GM21786 (cell line): ENCODE measurements at regions not wholly inside any gene's neighbourhood (a gene's known extent, or its start where the extent isn't known, plus 50 kb on each side); places are given as distances from the start of the nearest gene placed in this dataset.

Experiments used
- ATAC-seq: cut with Tn5 transposase; IDR thresholded peaks from one replicate; pipeline ENCODE4 v1.9.1; 2021; ENCODE audit not compliant: unreplicated experiment

DNA sequence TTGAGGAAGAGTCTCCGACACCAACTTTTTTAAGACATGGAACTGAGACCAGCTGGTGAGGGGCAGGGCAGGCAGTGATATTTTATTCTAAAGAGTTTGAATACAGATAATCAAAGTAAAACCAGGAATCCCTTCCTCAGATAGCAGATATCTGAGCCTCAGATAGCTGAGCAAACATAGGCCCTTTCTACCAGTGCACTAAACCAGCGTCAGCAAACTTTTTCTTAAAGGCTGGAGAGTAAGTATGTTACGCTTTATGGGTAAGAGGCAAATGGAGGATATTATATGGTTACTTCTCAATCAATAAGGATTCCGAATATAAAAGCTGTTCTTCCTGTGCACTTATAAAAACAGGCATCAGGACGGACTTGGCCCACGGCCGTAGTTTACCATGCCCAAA, 73.9 kb downstream of the WNT5A start:
- no peak for ATAC-seq

- ATAC-seq: no peak
Measured at GRCh38 chr3:55412545-55412944, 74.6 kb downstream of the WNT5A start.

- no peak for ATAC-seq
Measured at GRCh38 chr3:55409806-55410205, 77.3 kb downstream of the WNT5A start.

DNA sequence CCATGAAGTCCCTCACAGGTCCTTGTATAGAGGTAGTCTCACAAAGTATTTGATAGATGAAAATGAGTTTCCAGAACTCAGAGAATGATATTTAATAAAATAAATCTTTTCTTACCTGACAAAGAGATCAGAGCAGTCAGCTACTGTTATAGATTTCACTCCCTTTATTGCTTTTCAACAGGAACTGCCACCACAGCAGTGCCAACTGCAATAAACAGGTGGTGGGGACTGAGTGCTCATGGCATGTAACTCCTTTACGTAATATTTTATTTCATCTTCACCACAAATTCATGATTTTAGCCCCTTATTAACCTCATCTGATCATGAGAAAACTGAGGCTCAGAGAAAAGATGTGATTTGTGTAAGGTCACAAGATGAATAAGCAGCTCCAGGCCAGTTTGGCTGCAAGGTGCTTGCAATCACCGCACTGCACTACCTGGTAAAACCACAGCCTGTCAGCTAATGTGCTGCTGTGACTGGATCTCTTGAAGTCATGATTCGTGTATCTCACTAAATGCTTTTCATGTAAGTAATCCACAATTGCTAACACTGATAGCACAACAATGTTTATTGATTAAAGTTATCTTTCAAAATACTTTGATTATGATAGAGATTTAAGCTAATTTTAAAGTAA, 78.8 kb downstream of the WNT5A start:
- ATAC-seq: no peak

- no peak for ATAC-seq
Measured at GRCh38 chr3:55407426-55407820, 79.7 kb downstream of the WNT5A start.

DNA sequence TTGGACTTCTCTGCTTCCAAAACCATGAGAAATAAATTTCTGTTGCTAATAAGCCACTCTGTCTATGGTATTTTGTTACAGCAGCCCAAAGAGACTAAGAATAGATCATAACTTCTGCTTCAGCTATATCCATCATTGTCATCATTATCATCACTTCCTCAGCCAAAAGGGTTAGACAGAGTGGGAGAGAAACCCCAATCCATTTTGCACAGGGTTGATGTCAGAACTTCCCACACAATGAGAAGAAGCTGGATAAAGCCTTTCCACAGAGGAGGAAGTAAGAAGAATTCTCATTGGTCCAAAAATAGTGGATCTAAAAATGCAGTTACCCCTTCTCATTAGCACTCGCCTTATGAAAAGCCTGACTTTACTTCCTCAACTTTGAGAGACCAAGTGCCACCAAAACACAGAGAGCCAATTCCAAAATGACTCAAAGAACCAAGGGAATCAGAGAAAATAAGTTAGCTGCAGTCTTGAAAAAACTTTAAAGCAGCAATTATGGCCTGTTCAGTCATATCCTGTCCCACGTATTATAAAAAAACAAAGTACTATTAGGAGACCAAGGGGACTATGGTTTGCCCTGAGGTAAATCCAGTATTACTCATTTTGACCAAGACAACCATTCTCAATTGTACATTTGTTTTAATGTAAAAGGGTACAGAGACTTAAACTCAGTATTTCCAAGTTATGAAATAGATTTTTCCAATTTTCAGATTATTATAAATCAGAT, 80.2 kb downstream of the WNT5A start:
- no peak for ATAC-seq

DNA sequence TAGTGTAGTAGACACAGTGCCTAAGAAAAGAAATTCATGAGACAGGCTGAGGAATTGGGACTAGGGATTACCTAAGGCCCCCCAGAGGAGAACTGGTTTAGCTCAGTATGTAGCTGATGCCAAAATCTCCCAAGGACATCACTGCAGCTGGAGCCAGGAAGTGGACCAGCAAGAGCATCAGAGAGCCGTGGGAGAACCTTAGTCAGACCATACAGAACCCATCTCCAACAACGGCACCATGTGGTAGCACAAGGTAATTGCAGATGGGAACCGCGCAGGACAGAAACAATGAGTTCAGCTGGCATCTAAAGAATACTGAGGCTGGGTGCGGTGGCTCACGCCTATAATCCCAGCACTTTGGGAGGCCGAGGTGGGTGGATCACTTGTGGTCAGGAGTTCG, 81.7 kb downstream of the WNT5A start:
- ATAC-seq: no peak

DNA sequence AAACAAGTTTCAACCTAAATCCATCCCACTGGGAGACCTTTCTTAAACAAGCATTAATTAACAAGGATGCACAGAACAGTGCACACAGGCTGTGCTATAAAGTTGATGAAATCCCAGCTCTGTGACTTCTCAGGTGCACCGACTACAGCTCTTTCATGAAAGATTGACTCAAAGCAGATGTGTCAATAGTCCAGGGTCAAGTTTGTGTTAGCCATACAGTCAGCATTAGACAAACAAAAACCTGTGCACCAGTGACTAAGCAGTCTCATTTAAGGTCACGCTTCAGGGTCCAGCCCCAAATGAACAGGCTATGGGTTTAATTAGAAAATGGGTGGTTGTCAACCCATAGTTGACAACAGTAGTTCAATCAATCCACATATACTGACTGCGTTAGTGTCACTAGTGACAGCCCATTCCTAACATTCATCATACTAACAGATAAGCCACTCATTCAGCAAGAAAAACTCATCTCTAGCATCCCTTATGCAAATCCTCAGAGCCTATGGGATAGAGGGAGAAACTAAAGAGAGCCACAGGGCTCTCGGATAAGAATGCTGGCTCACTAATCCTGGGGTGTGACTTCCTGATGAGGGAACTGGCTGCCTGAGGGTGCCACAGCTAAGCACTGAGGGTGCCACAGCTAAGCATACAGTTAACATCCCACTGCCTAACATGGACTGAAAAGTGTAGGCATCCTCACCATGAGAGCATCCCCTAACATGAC, 84.1 kb downstream of the WNT5A start:
- ATAC-seq: no peak

DNA sequence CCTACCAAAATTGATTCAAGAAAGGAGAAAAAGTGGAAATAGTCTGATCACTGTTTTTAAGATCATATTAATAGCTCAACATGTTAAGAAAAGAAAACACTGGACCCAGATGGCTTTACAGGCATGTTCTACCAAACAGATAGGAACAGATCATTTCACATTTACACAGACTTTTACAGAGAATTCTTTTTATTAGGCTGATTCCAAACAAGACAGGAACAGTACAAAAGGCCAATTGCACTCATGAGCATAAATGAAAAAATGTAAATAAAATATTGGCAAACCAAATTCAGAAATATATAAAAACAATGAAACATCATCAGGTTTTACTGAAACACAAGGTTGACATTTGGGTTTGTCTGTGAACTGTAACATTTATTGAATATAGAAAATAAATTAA, 106.5 kb downstream of the WNT5A start:
- ATAC-seq: no peak

GRCh38 chr3:55376753-55377347, 110.3 kb downstream of the WNT5A start:
- ATAC-seq: no peak

- no peak for ATAC-seq
Measured at GRCh38 chr3:55373423-55373822, 113.7 kb downstream of the WNT5A start.

- no peak for ATAC-seq
Measured at GRCh38 chr3:55370272-55370671, 116.8 kb downstream of the WNT5A start.

GRCh38 chr3:55369141-55369847, 117.8 kb downstream of the WNT5A start:
- no peak for ATAC-seq

DNA sequence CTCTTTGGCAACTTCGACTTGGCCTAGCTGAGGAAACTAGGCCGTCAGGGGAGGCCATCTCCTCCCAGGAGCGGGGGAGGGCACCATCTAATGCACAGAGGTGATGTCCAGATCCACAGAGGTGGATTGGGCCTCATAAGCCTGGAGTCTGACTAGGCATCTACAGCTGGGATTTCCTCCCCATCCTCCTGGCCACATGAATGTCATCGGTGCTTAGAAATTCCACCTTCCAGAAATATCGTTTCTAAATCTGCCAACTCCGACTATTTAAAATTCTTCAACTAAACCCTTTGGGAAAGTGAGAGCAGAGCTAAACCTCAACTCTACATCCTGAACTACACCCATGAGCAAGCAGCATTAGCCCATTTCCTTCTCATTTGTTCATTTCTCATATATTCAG, 118.7 kb downstream of the WNT5A start:
- no peak for ATAC-seq

DNA sequence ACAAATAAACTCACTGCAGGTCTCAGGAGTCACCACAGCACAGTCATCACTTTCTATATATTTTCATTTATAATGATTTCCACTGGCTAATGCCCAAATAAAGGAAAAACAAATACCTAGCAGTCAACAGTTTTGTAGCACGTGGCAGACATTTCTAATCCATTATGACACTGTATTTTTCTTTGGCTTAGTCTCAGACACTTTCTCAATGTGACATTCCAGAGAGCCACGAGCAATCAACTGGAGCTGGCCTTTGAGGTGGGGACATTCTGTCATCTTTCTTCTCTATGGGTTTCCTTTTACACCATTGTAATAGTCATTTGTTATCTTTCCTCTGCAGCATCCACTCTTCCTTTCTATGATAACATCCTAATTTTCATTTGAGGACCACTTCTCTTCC, 119.7 kb downstream of the WNT5A start:
- no peak for ATAC-seq

- no peak for ATAC-seq
Measured at GRCh38 chr3:55364421-55364820, 122.7 kb downstream of the WNT5A start.

DNA sequence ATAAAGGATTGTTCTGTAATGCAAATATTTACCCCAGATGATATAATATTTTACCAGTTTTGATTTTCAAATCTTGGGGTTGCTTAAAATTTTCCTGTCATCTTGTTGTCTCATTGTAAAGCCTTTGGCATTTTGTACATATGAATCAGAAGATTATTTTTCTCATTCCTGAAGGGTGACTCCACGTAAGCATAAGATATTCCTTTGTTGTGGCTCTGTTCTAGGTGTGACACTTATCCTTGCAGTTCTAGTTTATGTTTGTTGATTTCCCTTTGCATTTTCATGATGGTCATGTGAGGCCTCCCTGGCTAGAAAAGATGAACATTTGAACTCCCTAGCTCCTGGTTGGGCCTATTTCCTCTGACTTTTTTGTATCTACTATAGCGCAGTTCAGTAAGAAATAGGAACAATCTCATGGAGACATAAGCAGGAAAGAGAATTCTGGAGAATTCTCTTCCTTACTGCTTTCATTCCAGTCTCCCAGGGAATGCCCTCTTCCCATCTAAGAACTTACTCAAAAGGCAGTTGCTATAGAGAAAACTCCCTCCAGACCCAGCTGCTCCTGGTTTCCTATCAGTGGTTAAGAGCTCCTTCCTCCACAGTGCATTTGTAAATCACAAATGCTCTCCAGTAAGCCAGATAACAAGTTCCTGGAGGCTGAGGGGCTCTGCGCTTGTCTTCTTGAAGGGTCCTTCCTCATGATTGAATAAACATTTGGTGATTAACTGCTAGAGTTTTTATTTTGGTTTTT, 124.7 kb downstream of the WNT5A start:
- ATAC-seq: no peak

DNA sequence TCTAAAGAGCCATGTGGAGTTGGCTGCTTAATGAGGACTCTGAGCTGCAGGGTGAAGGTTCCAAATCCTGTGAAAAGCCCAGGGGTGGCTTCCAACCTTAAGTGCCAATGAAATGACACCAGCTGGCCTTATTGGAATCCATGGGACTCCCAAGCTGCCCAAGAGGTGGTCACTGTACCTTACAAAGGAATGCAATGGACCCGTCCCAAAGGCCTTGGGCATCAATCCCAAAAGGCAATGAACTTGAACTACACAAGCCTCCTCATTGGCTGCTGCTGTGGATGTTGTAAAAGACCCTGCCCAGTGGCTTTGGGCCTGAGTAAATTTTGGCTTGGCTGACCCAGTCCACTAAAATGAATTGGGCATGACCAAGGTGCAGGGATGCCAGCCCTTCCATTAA, 129.3 kb downstream of the WNT5A start:
- no peak for ATAC-seq

- ATAC-seq: no peak
Measured at GRCh38 chr3:55352668-55353067, 134.4 kb downstream of the WNT5A start.

- ATAC-seq: no peak
Measured at GRCh38 chr3:55349851-55350250, 137.3 kb downstream of the WNT5A start.
